ENCODE measurements at regions not wholly inside any gene's neighbourhood (a gene's known extent, or its start where the extent isn't known, plus 50 kb on each side); places are given as distances from the start of the nearest gene placed in this dataset.

DNA sequence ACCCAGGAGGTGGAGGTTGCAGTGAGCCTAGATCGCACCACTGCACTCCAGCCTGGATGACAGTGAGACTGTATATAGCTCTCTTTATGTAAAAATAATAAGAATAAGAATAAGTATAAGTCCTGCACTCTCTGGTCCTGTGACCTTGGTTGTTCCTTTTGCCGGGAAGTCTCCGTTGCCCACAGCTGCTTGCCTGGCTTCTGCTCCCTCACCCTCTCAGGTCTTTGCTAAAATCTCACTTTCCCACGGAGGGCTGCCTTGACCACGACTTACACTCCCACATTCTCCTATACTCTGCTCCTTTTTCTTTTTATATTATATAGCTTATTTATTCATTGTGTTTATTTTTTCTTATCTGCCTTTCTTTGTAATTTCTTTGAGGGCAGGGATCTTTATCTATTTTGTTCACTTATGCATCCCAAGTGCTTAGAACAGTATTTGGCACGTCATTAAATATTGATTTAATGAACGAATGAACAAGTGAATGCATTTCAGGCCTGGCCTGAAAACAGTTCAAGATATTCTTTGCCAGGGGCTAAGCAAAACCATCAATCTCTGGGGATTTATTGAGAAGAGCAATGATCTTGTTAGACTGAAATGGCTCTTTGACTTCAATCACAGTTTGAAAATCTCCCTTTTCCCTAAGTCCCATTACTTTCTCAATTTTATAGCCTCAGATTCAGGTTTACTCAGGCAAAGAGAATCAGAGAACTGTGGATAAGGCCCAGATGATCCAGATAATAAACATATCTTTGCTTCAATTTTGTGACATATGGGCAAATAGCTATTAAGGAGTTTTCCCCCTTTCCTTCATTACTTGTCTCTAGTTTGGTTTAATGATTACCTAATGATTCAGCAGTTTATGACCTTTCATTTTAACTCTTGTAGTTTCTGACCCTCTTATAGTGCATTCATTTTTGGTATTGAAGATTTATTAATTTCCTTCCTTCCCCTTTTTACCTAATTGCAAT lies 60.8 kb upstream of the TMC1 start:
- no peak for TF ChIP-seq POLR2A (IDR thresholded peaks at IDR 0.05; ENCODE audit: extremely low read depth, insufficient read length)
- TF ChIP-seq CTCF (IDR thresholded peaks at IDR 0.05; ENCODE audit: low read depth, low read length), result no peak
- TF ChIP-seq MYC (IDR thresholded peaks at IDR 0.05; ENCODE audit: low read depth, low read length), result no peak
- no peak overlapping the region for H3K4me3 ChIP-seq (ENCODE audit: low read depth, low read length)
- DNase-seq (ENCODE audit: low read depth), result no peak

- TF ChIP-seq POLR2A (IDR thresholded peaks at IDR 0.05; ENCODE audit: extremely low read depth, insufficient read length), result no peak
- no peak for TF ChIP-seq MAX (IDR thresholded peaks at IDR 0.05; ENCODE audit: low read depth, low read length)
- TF ChIP-seq CTCF (IDR thresholded peaks at IDR 0.05; ENCODE audit: low read depth, low read length), result no peak
- TF ChIP-seq MYC (IDR thresholded peaks at IDR 0.05; ENCODE audit: low read depth, low read length), result no peak
- no peak for DNase-seq (ENCODE audit: low read depth)
- H3K4me3 ChIP-seq (ENCODE audit: low read depth, low read length), result no peak overlapping the region
These were observed 62.1 kb upstream of the TMC1 start for GRCh38 chr9:72459308-72459707.

- no peak for DNase-seq (ENCODE audit: low read depth)
- H3K4me3 ChIP-seq (ENCODE audit: low read depth, low read length), result no peak overlapping the region
- no peak for TF ChIP-seq MAX (IDR thresholded peaks at IDR 0.05; ENCODE audit: low read depth, low read length)
- TF ChIP-seq POLR2A (IDR thresholded peaks at IDR 0.05; ENCODE audit: extremely low read depth, insufficient read length), result no peak
- TF ChIP-seq CTCF (IDR thresholded peaks at IDR 0.05; ENCODE audit: low read depth, low read length), result no peak
- no peak for TF ChIP-seq MYC (IDR thresholded peaks at IDR 0.05; ENCODE audit: low read depth, low read length)
These were observed 63.3 kb upstream of the TMC1 start for GRCh38 chr9:72458153-72458552.

GRCh38 chr9:72457366-72457765 lies 64.0 kb upstream of the TMC1 start:
- H3K4me3 ChIP-seq (ENCODE audit: low read depth, low read length), result no peak overlapping the region
- TF ChIP-seq MAX (IDR thresholded peaks at IDR 0.05; ENCODE audit: low read depth, low read length), result no peak
- TF ChIP-seq CTCF (IDR thresholded peaks at IDR 0.05; ENCODE audit: low read depth, low read length), result no peak
- TF ChIP-seq POLR2A (IDR thresholded peaks at IDR 0.05; ENCODE audit: extremely low read depth, insufficient read length), result no peak
- DNase-seq (ENCODE audit: low read depth), result no peak

GRCh38 chr9:72454871-72455491 lies 66.4 kb upstream of the TMC1 start:
- no peak for TF ChIP-seq MAX (IDR thresholded peaks at IDR 0.05; ENCODE audit: low read depth, low read length)
- TF ChIP-seq POLR2A (IDR thresholded peaks at IDR 0.05; ENCODE audit: extremely low read depth, insufficient read length), result no peak
- TF ChIP-seq CTCF (IDR thresholded peaks at IDR 0.05; ENCODE audit: low read depth, low read length), result no peak
- TF ChIP-seq MYC (IDR thresholded peaks at IDR 0.05; ENCODE audit: low read depth, low read length), result no peak
- H3K4me3 ChIP-seq (ENCODE audit: low read depth, low read length), result no peak overlapping the region

More at GRCh38 chr9:72454871-72455491, 66.4 kb upstream of the TMC1 start:
- DNase-seq (ENCODE audit: low read depth), result no peak
